ENCODE measurements at regions not wholly inside any gene's neighbourhood (a gene's known extent, or its start where the extent isn't known, plus 50 kb on each side); places are given as distances from the start of the nearest gene placed in this dataset.
A peak's percentile ranks its signal among the peaks of the same experiment; 100 is the strongest.

DNA sequence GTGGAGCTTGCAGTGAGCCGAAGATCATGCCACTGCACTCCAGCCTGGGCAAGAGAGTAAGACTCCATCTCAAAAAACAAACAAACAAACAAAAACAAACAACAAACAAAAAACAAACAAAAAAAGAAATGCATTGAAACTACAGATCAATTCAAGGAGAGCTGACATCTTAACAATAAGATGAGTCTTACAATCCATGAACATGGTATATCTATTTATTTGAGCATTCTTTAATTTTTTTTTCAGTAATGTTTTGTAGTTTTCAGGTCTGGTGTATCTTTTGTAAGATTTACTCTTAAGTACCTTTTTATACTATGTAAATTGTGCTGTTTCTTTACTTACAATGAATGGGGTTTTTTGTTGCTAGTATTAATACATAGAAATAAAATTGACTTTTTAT is 140.1 kb upstream of the DAPK1 start:
- TF ChIP-seq TAF1 (IDR thresholded peaks at IDR 0.05; ENCODE audit: borderline replicate concordance, low read depth, low read length), result no peak
- no peak for TF ChIP-seq POLR2A (IDR thresholded peaks at IDR 0.05; ENCODE audit: low read depth, low read length)
- TF ChIP-seq POLR2AphosphoS5 (IDR thresholded peaks at IDR 0.05; ENCODE audit: low read depth, low read length), result no peak
- DNase-seq (ENCODE audit: insufficient read length) (no peak), FAIRE-seq (no peak)

DNA sequence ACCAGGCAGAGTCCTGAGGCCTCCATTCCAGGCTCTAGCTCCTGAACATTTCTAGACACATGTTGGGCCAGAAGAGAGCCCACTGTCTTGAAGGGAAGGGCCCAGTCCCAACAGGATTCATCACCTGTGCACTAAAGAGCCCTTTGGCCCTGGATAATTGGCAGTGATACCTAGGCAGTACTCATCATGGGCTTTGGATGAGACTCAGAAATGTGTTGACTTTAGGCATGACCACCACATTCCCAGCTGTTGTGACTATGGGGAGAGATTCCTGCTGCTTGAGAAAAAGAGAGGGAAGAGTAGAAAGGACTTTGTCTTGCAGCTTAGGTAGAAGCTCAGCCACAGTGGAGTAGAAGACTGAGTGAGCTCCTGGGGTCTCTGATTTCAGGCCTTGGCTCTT is 138.4 kb upstream of the DAPK1 start:
- FAIRE-seq (no peak), DNase-seq (ENCODE audit: insufficient read length) (no peak)
- TF ChIP-seq POLR2A (IDR thresholded peaks at IDR 0.05; ENCODE audit: low read depth, low read length), result no peak

DNA sequence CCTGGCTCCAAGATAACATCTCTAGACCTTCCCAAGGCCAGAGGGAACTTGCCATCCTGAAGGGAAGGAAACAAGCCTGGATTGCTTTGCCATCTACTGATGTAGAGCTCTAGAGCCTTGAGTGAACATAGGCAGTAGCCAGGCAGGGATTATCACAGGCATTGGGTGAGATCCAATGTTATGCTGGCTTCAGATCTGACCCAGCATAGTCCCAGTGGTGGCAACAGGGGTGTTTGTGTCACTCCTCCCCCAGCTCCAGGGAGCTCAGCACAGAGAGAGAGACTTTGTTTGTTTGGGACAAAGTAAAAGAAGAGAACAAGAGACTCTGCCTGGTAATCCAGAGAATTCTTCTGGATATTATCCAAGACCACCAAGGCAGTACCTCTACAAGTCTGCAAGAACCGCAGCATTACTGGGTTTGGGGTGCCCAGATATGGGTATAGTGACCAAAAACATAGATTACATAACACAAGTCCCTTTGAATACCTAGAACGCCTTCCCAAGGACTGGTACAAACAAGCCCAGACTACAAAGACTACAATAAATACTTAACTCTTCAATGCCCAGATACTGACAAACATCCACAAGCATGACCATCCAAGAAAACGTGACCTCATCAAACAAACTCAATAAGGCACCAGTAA is 137.6 kb upstream of the DAPK1 start:
- TF ChIP-seq POLR2AphosphoS5 (IDR thresholded peaks at IDR 0.05; ENCODE audit: low read depth, low read length) (no peak), POLR2A (IDR thresholded peaks at IDR 0.05; ENCODE audit: low read depth, low read length) (no peak), TAF1 (IDR thresholded peaks at IDR 0.05; ENCODE audit: borderline replicate concordance, low read depth, low read length) (no peak)
- no peak for FAIRE-seq
- DNase-seq (ENCODE audit: insufficient read length), result no peak

DNA sequence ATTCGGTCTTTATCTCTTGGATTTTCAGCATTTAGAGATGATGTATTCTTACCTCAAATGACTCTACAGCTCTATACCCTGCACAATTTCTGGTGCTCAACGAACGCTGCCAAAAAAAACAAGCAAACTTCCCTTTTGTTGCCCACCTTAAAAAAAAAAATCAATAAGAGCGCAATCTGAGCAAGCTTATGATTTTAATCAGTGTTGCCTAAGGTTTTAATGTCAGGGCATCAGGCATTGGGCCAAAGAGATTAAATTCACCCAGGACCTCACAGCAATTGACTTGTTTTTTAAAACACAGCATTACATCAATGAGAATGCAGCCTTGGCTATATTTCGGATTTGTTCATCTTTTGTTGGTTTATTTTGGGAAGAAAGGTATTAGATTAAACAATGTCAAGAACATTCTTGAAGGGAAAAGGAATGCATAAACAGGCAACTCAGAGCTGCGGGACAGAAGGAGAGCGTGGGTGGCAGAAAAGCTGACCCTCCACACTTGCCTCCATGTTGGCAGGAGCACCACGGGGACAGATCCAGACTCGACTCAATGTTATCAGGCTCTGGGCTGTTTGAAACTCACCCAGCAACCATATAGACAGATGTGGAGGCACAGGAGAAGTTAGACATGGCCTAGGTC is 127.5 kb upstream of the DAPK1 start:
- DNase-seq (ENCODE audit: insufficient read length) (no peak), FAIRE-seq (no peak)
- no peak for TF ChIP-seq POLR2A (IDR thresholded peaks at IDR 0.05; ENCODE audit: low read depth, low read length)
- TF ChIP-seq POLR2AphosphoS5 (IDR thresholded peaks at IDR 0.05; ENCODE audit: low read depth, low read length), result no peak
- TF ChIP-seq TAF1 (IDR thresholded peaks at IDR 0.05; ENCODE audit: borderline replicate concordance, low read depth, low read length), result no peak

DNA sequence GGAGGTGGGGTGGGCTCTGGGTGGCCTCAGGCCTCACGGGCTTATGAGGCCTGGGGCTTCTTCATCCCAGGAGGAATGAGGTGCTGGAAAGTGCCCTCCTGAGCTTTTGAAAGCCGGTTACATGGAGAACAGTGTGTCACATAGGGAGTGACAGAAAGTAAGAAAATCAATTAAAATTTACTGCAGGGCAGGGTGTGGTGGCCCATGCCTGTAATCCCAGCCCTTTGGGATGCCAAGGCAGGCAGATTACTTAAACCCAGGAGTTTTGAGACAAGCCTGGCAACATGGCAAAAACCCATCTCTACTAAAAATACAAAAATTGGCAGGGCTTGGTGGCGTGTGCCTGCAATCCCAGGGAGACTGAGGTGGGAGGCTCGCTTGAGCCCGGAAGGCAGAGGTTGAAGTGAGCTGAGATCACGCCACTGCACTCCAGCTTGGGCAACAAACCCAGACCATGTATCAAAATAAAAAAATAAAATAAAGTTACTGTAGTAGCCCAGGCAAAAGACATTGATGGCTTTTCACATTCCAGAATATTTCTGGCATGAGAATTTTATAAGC is 125.8 kb upstream of the DAPK1 start:
- TF ChIP-seq TAF1 (IDR thresholded peaks at IDR 0.05; ENCODE audit: borderline replicate concordance, low read depth, low read length), result no peak
- no peak for TF ChIP-seq POLR2A (IDR thresholded peaks at IDR 0.05; ENCODE audit: low read depth, low read length)
- TF ChIP-seq POLR2AphosphoS5 (IDR thresholded peaks at IDR 0.05; ENCODE audit: low read depth, low read length), result no peak
- no peak for FAIRE-seq
- DNase-seq (ENCODE audit: insufficient read length), result no peak

DNA sequence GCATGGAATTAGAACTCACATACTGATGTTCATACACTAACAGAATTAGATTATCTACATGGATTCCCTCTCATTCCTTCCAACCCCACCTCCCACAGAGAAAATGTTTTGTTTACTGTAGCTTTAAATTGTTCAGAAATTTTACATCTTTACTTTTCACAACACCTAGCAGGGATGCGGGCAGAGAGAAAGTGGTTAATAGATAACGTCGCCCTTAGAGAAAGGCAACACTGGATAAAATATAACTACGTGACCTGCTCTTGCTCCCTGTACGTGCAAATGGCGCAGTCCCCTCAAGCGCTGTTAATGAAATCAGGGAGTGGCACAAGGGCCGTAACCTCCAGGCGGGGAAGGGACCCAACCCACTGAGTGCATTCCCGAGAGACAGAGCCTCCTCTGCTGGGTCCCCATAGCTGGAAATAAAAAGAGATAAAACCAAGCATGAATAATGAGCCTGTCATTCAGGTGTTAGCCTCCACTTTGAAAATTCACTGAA is 125.3 kb upstream of the DAPK1 start:
- FAIRE-seq (no peak), DNase-seq (ENCODE audit: insufficient read length) (no peak)
- TF ChIP-seq POLR2AphosphoS5 (IDR thresholded peaks at IDR 0.05; ENCODE audit: low read depth, low read length) (no peak), TAF1 (IDR thresholded peaks at IDR 0.05; ENCODE audit: borderline replicate concordance, low read depth, low read length) (no peak), POLR2A (IDR thresholded peaks at IDR 0.05; ENCODE audit: low read depth, low read length) (no peak)

DNA sequence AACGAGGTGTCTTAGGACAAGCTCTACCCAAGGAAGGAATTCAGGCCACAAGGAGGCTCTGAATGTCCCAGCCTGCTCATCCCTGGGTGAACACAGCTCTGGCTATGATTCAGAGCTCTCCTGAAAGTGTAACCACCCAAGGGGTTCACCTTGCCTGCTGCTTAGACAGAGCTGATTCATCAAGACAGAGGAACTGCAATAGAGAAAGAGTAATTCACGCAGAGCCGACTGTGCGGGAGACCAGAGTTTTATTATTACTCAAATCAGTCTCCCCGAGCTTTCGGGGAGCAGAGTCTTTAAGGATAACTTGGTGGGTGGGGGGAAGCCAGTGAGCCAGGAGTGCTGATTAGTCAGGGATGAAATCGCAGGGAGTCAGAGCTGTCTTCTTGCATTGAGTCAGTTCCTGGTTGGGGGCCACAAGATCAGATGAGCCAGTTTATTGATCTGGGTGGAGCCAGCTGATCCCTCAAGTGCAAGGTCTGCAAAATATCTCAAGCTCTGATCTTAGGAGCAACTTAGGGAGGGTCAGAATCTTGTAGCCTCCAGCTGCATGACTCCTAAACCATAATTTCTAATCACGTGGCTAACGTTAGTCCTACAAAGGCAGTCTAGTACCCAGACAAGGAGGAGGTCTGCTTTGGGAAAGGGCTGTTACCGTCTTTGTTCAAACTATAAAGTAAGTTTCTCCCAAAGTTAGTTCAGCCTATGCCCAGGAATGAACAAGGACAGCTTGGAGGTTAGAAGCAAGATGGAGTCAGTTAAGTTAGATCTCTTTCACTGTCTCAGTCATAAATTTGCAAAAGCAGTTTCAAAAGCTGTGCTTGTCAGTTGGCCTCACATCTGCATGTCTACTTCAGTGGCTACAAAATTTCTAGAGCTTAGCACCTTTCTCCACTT is 123.4 kb upstream of the DAPK1 start:
- peak; percentile 80 for FAIRE-seq

DNA sequence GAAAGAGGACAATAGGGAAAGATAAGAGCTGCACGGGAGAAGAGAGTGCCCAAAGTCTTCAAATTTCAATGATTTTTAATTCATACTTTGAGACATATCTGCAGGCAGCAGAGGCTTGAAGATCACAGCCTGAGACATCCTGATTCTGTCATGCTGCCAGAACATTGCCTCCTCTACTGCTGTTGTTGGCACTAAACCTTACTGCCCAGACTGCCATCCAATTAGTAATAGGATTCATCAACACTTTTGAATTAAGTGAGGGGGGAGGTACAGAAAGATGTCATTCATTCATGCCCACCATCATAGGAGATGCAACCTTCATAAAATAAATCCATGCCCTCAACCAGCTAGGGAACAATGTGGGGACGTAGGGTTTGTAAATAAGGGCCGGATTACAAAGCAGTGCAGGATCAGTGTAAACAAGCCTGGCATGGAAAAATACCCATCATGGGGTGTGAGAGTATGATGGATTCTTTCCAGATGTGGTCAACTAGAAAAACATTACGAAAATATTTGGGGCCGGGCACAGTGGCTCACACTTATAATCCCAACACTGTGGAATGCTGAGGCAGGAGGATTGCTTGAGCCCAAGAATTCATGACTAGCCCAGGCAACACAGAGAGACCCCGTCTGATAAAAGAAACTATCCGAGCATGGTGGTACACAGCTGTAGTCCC is 122.1 kb upstream of the DAPK1 start:
- TF ChIP-seq POLR2A (IDR thresholded peaks at IDR 0.05; ENCODE audit: low read depth, low read length) (no peak), POLR2AphosphoS5 (IDR thresholded peaks at IDR 0.05; ENCODE audit: low read depth, low read length) (no peak), TAF1 (IDR thresholded peaks at IDR 0.05; ENCODE audit: borderline replicate concordance, low read depth, low read length) (no peak)
- no peak for DNase-seq (ENCODE audit: insufficient read length)
- no peak for FAIRE-seq

More for the DNA sequence above, 123.4 kb upstream of the DAPK1 start:
- DNase-seq (ENCODE audit: insufficient read length), result peak; percentile 16

DNA sequence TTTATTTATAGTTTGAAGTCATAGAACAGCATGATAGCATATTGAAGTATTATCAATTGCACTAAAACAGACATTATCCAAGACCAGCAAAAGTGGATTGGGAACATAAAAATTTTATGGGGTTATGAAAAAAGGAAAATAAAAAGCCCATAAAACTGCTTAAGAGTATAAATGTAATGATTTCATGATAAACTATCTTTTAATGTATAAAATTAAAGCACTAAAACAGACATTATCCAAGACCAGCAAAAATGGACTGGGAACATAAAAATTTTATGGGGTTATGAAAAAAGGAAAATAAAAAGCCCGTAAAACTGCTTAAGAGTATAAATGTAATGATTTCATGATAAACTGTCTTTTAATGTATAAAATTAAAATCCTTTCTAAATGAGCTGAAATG is 119.0 kb upstream of the DAPK1 start:
- no peak for TF ChIP-seq TAF1 (IDR thresholded peaks at IDR 0.05; ENCODE audit: borderline replicate concordance, low read depth, low read length)
- TF ChIP-seq POLR2AphosphoS5 (IDR thresholded peaks at IDR 0.05; ENCODE audit: low read depth, low read length), result no peak
- no peak for TF ChIP-seq POLR2A (IDR thresholded peaks at IDR 0.05; ENCODE audit: low read depth, low read length)
- no peak for DNase-seq (ENCODE audit: insufficient read length)
- no peak for FAIRE-seq

DNA sequence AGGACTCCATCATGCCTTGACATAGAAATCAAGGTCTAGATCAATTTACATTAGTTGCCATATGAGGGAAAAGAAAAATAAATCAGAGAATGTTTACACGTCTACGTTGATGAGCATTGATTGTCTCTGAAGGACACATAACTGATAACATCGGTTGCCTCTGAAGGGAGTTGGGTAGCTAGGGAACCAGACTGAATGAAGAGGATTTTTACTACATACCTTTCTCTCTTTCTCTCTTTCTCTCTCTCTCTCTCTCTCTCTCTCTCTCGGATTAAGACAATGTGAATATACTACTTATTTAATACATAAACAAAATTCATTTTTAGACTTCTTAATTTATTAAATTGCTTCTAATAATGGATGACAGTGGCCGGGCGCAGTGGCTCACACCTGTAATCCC is 118.4 kb upstream of the DAPK1 start:
- no peak for FAIRE-seq
- DNase-seq (ENCODE audit: insufficient read length), result no peak
- no peak for TF ChIP-seq TAF1 (IDR thresholded peaks at IDR 0.05; ENCODE audit: borderline replicate concordance, low read depth, low read length)
- no peak for TF ChIP-seq POLR2A (IDR thresholded peaks at IDR 0.05; ENCODE audit: low read depth, low read length)
- no peak for TF ChIP-seq POLR2AphosphoS5 (IDR thresholded peaks at IDR 0.05; ENCODE audit: low read depth, low read length)

DNA sequence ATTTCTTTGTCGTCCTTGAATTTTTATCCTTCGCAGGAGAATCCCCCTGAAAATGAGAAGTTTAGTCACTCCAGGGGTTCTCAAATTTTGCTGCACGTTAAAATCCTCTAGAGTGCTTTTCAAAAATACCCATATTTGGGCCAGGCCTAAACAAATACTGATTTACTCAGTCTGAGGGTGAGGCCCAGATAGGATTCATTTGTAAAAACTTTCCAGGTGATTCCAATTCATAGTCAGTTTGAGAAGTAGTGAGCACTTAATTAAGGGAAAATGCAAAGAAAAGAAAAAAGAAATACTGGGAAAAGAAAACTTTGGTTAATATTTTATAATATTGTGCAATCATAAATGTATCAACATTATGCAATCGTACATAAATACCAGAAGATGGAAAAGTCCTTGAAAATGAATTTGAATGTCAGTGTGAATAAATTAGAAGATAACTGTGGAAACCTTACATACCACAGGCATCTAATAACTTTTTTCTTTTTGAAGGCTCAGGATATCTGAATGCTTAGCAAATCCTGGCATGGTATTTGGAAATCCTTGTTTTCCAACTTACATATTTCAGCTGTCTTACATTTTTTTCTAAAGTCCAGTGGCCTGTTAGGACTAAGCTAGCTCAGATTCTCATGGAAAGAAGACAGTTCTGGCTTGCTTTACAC is 116.5 kb upstream of the DAPK1 start:
- DNase-seq (ENCODE audit: insufficient read length) (no peak), FAIRE-seq (no peak)
- TF ChIP-seq TAF1 (IDR thresholded peaks at IDR 0.05; ENCODE audit: borderline replicate concordance, low read depth, low read length), result no peak
- TF ChIP-seq POLR2A (IDR thresholded peaks at IDR 0.05; ENCODE audit: low read depth, low read length), result no peak
- no peak for TF ChIP-seq POLR2AphosphoS5 (IDR thresholded peaks at IDR 0.05; ENCODE audit: low read depth, low read length)

All from GM12892 (cell line).